Central memory CD4-positive, alpha-beta T cell (primary cell): ENCODE measurements at regions not wholly inside any gene's neighbourhood (a gene's known extent, or its start where the extent isn't known, plus 50 kb on each side); places are given as distances from the start of the nearest gene placed in this dataset.

Source experiments
- DNase-seq: peaks from one replicate; pipeline ENCODE4 v3.0.0; 2022

GRCh38 chr9:776086-776485 is 65.4 kb upstream of the DMRT1 start:
- no peak for DNase-seq

GRCh38 chr9:777978-778377 is 63.5 kb upstream of the DMRT1 start:
- no peak for DNase-seq

DNA sequence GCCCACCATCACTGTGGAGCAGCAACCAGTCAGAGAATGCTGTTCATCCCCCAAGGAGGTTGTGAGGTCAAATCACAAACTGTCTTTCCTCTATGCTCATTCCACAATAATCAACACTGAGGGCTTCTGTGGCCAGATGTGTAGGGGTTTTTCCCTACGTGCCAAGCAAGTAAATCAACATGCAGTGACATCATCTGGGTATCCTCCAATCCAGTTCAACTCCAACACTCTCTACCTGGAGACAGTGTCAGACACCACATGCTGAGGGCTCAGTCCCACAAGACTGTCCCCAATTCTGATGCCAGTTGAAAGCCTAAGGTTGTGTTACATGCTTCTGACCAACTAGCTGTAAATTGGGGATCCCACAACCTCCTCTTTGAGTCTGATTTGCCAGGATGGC is 57.3 kb upstream of the DMRT1 start:
- DNase-seq: no peak

DNA sequence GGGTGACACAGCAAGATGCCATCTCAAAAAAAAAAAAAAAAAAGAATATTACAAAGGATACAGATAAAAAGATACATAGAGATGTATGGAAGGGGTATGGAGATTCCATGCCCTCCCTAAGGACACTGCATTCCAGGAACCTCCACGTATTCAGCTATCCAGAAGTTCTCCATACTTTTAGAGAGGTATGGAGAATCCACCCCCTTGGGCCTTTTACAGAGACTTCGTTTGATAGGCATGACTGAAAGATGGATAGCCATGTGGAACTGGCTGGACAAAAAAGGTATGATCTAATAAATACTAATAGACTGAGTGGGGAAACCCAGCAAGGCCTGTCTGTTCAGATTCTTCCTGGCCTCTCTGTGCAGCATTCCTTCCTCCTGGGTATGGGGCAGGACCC is 56.6 kb upstream of the DMRT1 start:
- DNase-seq: no peak

DNA sequence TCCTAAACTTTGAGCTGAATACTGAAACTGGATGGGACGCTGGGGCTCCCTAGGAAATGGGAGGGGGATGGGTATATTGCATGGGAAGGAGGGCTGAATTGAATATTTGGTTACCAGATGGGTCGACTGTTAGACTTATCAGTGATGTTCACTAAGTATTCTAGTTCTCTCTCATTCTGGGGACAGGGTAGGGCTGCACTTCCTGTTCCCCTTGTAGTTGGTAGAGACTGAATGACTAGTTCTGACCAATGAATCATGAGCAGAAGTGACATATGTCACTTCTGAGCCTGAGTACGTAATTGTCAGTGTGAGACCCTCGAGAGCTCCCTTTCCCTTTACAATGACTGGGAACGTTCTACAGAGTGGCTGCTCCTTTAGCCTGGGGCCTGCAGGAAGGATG is 55.5 kb upstream of the DMRT1 start:
- no peak for DNase-seq

DNA sequence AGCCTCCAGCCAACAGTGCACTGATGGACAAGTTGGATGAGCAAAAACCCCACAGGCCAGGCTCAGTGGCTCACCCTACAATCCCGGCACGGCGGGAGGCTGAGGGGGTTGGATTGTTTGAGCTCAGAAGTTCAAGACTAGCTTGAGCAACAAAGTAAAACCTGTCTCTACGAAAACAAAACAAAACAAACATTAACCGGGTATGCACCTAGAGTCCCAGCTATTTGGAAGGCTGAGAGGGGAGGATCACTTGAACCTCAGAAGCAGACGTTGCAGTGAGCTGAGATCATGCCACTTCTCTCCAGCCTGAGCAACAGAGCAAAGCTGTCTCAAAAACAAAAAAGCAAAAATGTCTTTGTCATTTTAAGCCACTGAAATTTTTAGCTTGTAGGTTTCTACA is 55.1 kb upstream of the DMRT1 start:
- no peak for DNase-seq

- DNase-seq: no peak
These were observed 52.7 kb upstream of the DMRT1 start for GRCh38 chr9:788777-789176.
